WERI-Rb-1 (cell line): ENCODE measurements at regions not wholly inside any gene's neighbourhood (a gene's known extent, or its start where the extent isn't known, plus 50 kb on each side); places are given as distances from the start of the nearest gene placed in this dataset.

Source experiments
- DNase-seq: peaks from one replicate; pipeline ENCODE4 v3.0.0-alpha.2; 2020
- H3K27ac ChIP-seq: fragments of 250-450 bp; sonication (Bioruptor Pico); 2 replicates; pipeline ENCODE4 v1.5.1; 2020; ENCODE audit warnings: mild to moderate bottlenecking, moderate library complexity
- H3K27me3 ChIP-seq: fragments of 250-450 bp; sonication (Bioruptor Pico); 2 replicates; pipeline ENCODE4 v1.5.1; 2021; ENCODE audit warnings: mild to moderate bottlenecking, low read depth, moderate library complexity; ENCODE audit not compliant: insufficient read depth, severe bottlenecking
- H3K36me3 ChIP-seq: fragments of 250-450 bp; sonication (Bioruptor Pico); 2 replicates; pipeline ENCODE4 v1.5.1; 2020; ENCODE audit warnings: mild to moderate bottlenecking, moderate library complexity
- H3K4me3 ChIP-seq: 2 replicates; pipeline ENCODE4 v1.5.1; 2011; ENCODE audit warnings: low read depth, mild to moderate bottlenecking, control low read depth, low read length
- H3K9me3 ChIP-seq: fragments of 250-450 bp; sonication (Bioruptor Pico); 2 replicates; pipeline ENCODE4 v1.5.1; 2021; ENCODE audit warnings: mild to moderate bottlenecking, moderate library complexity; ENCODE audit not compliant: severe bottlenecking
- CTCF ChIP-seq: IDR thresholded peaks from 2 replicates; pipeline ENCODE4 v1.5.1; 2011; ENCODE audit warnings: low read depth, mild to moderate bottlenecking, control low read depth, inconsistent platforms, low read length

GRCh38 chr16:85259115-85259831 is 147.0 kb upstream of the CIBAR2 start:
- H3K27ac ChIP-seq = no peak overlapping the region; the same call in 1 of the 2 replicates

GRCh38 chr16:85259832-85260167 is 147.5 kb upstream of the CIBAR2 start:
- H3K27me3 ChIP-seq = no peaks in the 10 kb centered on the region
- peak; percentile 50 for DNase-seq
- H3K36me3 ChIP-seq = no peaks in the 10 kb centered on the region
- no peak overlapping the region; the same call in 1 of the 2 replicates for H3K27ac ChIP-seq
- TF ChIP-seq CTCF = no peak
- no peaks in the 10 kb centered on the region for H3K9me3 ChIP-seq
- no peak overlapping the region for H3K4me3 ChIP-seq

More at GRCh38 chr16:85259115-85259831, 147.0 kb upstream of the CIBAR2 start:
- Histone ChIP-seq H3K27me3 (no peaks in the 10 kb centered on the region), H3K9me3 (no peaks in the 10 kb centered on the region), H3K36me3 (no peaks in the 10 kb centered on the region), H3K4me3 (no peak overlapping the region)
- TF ChIP-seq CTCF = no peak
- DNase-seq = no peak

GRCh38 chr16:85261204-85261603 is 148.9 kb upstream of the CIBAR2 start:
- TF ChIP-seq CTCF = no peak
- Histone ChIP-seq H3K27ac (no peak overlapping the region), H3K9me3 (no peaks in the 10 kb centered on the region), H3K27me3 (no peaks in the 10 kb centered on the region), H3K4me3 (no peak overlapping the region), H3K36me3 (no peaks in the 10 kb centered on the region)
- DNase-seq = no peak

GRCh38 chr16:85261657-85262557 is 149.6 kb upstream of the CIBAR2 start:
- Histone ChIP-seq H3K4me3 (no peak overlapping the region), H3K36me3 (no peaks in the 10 kb centered on the region), H3K9me3 (no peaks in the 10 kb centered on the region), H3K27me3 (no peaks in the 10 kb centered on the region), H3K27ac (no peak overlapping the region)
- DNase-seq = no peak
- TF ChIP-seq CTCF = no peak

- Histone ChIP-seq H3K9me3 (no peaks in the 10 kb centered on the region), H3K36me3 (no peaks in the 10 kb centered on the region), H3K27me3 (no peaks in the 10 kb centered on the region), H3K4me3 (no peak overlapping the region), H3K27ac (no peak overlapping the region)
- TF ChIP-seq CTCF = no peak
- DNase-seq = no peak
Measured at GRCh38 chr16:85262558-85263238, 150.4 kb upstream of the CIBAR2 start.
